Right lobe of liver (tissue), 4 donors: ENCODE measurements at regions not wholly inside any gene's neighbourhood (a gene's known extent, or its start where the extent isn't known, plus 50 kb on each side); places are given as distances from the start of the nearest gene placed in this dataset.

ENCODE experiments used
- CTCF ChIP-seq, 4 donors: fragments of 200-600 bp in 3 of 4; fragments of 450-650 bp in 1 of 4; IDR thresholded peaks; one replicate each; pipeline versions ENCODE4 v1.5.1 to v1.8.0; 2016 to 2022; ENCODE audit warnings: antibody characterized with exemption in 4 of 4, mild to moderate bottlenecking in 2 of 4
- POLR2A ChIP-seq: fragments of 450-650 bp; IDR thresholded peaks from one replicate; pipeline ENCODE4 v1.6.1; 2017; ENCODE audit warnings: antibody characterized with exemption, mild to moderate bottlenecking
- donor health status: DM: no; HTN: no; CAD: no.
- donor health status: DM: no; HTN: no; CAD: no.
- donor health status: DM: no; HTN: yes; CAD: no.

- TF ChIP-seq CTCF (IDR thresholded peaks at IDR 0.05) = no peak
- no peak for TF ChIP-seq POLR2A
These were observed 82.7 kb upstream of the RALGAPA2 start for GRCh38 chr20:20795119-20795518.
